ENCODE measurements at regions not wholly inside any gene's neighbourhood (a gene's known extent, or its start where the extent isn't known, plus 50 kb on each side); places are given as distances from the start of the nearest gene placed in this dataset.

- no peak for FAIRE-seq
Observed at GRCh38 chr3:111314181-111314873, 227.7 kb upstream of the CD96 start.

- FAIRE-seq: no peak
Observed at GRCh38 chr3:111314898-111315297, 227.1 kb upstream of the CD96 start.

- FAIRE-seq: no peak
Observed at GRCh38 chr3:111315930-111316587, 225.9 kb upstream of the CD96 start.

- FAIRE-seq: no peak
Observed at GRCh38 chr3:111318289-111318688, 223.7 kb upstream of the CD96 start.

GRCh38 chr3:111319598-111319997 is 222.4 kb upstream of the CD96 start:
- FAIRE-seq: no peak

- FAIRE-seq: no peak
Observed at GRCh38 chr3:111321786-111322185, 220.2 kb upstream of the CD96 start.

GRCh38 chr3:111323019-111323418 is 219.0 kb upstream of the CD96 start:
- FAIRE-seq: no peak

- no peak for FAIRE-seq
Observed at GRCh38 chr3:111324151-111324550, 217.8 kb upstream of the CD96 start.

GRCh38 chr3:111324645-111325044 is 217.4 kb upstream of the CD96 start:
- no peak for FAIRE-seq

GRCh38 chr3:111325160-111325718 is 216.8 kb upstream of the CD96 start:
- FAIRE-seq: no peak

GRCh38 chr3:111326144-111326995 is 215.6 kb upstream of the CD96 start:
- FAIRE-seq: no peak

- FAIRE-seq: no peak
Observed at GRCh38 chr3:111331306-111331705, 210.7 kb upstream of the CD96 start.

- FAIRE-seq: no peak
Observed at GRCh38 chr3:111331912-111332311, 210.1 kb upstream of the CD96 start.

GRCh38 chr3:111332488-111333080 is 209.4 kb upstream of the CD96 start:
- no peak for FAIRE-seq

GRCh38 chr3:111333642-111334041 is 208.4 kb upstream of the CD96 start:
- no peak for FAIRE-seq

- no peak for FAIRE-seq
Observed at GRCh38 chr3:111335512-111336303, 206.3 kb upstream of the CD96 start.

- no peak for FAIRE-seq
Observed at GRCh38 chr3:111336511-111336910, 205.5 kb upstream of the CD96 start.

GRCh38 chr3:111338059-111338698 is 203.8 kb upstream of the CD96 start:
- FAIRE-seq: no peak

GRCh38 chr3:111339017-111339416 is 203.0 kb upstream of the CD96 start:
- no peak for FAIRE-seq

GRCh38 chr3:111351334-111351733 is 190.7 kb upstream of the CD96 start:
- FAIRE-seq: no peak

GRCh38 chr3:111352585-111352984 is 189.4 kb upstream of the CD96 start:
- FAIRE-seq: no peak
